ENCODE measurements at regions not wholly inside any gene's neighbourhood (a gene's known extent, or its start where the extent isn't known, plus 50 kb on each side); places are given as distances from the start of the nearest gene placed in this dataset.
A peak's percentile ranks its signal among the peaks of the same experiment; 100 is the strongest.

GRCh38 chr2:194562329-194562728, 1094.7 kb upstream of the SLC39A10 start (continued):
- TF ChIP-seq, protein P1, sequence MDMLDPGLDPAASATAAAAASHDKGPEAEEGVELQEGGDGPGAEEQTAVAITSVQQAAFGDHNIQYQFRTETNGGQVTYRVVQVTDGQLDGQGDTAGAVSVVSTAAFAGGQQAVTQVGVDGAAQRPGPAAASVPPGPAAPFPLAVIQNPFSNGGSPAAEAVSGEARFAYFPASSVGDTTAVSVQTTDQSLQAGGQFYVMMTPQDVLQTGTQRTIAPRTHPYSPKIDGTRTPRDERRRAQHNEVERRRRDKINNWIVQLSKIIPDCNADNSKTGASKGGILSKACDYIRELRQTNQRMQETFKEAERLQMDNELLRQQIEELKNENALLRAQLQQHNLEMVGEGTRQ (CRISPR knock-in tag; IDR thresholded peaks at IDR 0.05) = no peak
- TF ChIP-seq, protein P2, sequence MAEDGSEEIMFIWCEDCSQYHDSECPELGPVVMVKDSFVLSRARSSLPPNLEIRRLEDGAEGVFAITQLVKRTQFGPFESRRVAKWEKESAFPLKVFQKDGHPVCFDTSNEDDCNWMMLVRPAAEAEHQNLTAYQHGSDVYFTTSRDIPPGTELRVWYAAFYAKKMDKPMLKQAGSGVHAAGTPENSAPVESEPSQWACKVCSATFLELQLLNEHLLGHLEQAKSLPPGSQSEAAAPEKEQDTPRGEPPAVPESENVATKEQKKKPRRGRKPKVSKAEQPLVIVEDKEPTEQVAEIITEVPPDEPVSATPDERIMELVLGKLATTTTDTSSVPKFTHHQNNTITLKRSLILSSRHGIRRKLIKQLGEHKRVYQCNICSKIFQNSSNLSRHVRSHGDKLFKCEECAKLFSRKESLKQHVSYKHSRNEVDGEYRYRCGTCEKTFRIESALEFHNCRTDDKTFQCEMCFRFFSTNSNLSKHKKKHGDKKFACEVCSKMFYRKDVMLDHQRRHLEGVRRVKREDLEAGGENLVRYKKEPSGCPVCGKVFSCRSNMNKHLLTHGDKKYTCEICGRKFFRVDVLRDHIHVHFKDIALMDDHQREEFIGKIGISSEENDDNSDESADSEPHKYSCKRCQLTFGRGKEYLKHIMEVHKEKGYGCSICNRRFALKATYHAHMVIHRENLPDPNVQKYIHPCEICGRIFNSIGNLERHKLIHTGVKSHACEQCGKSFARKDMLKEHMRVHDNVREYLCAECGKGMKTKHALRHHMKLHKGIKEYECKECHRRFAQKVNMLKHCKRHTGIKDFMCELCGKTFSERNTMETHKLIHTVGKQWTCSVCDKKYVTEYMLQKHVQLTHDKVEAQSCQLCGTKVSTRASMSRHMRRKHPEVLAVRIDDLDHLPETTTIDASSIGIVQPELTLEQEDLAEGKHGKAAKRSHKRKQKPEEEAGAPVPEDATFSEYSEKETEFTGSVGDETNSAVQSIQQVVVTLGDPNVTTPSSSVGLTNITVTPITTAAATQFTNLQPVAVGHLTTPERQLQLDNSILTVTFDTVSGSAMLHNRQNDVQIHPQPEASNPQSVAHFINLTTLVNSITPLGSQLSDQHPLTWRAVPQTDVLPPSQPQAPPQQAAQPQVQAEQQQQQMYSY (CRISPR knock-in tag; IDR thresholded peaks at IDR 0.05) = no peak

GRCh38 chr2:194559964-194560363, 1097.1 kb upstream of the SLC39A10 start:
- CTCF ChIA-PET = interaction anchor here (1.0 to 1.7 kb wide), 3 partner anchors 12 to 744 kb away, joined by 3 to 4 read pairs (median 3); no protein-coding TSS in a partner anchor
- DNase-seq (ENCODE audit: low spot score) = no peak
- Mint-ChIP-seq H3K9me3 (peaks cover 26% of the 10 kb centered on the region), H3K4me1 (no peaks in the 10 kb centered on the region), H3K4me3 (no peak overlapping the region), H3K27me3 (ENCODE audit: low read depth) (no peaks in the 10 kb centered on the region), H3K27ac (no peak overlapping the region), H3K36me3 (peaks cover 11% of the 10 kb centered on the region)
- peak; percentile 46 for ATAC-seq
- TF ChIP-seq ZNF138 (CRISPR knock-in tag; conservative IDR thresholded peaks at IDR 0.05) (no peak), FOXJ3 (CRISPR knock-in tag; IDR thresholded peaks at IDR 0.05; ENCODE audit: borderline replicate concordance) (no peak), JUN (CRISPR knock-in tag; IDR thresholded peaks at IDR 0.05) (no peak), NR2C2 (CRISPR knock-in tag; IDR thresholded peaks at IDR 0.05) (no peak), IRF1 (CRISPR knock-in tag; IDR thresholded peaks at IDR 0.05) (no peak), GRHL2 (CRISPR knock-in tag; IDR thresholded peaks at IDR 0.05; ENCODE audit: insufficient replicate concordance, severe bottlenecking) (no peak), NR3C1 (CRISPR knock-in tag; conservative IDR thresholded peaks at IDR 0.05; ENCODE audit: low read depth) (no peak), GTF2I (CRISPR knock-in tag; conservative IDR thresholded peaks at IDR 0.05) (no peak), RORB (CRISPR knock-in tag; IDR thresholded peaks at IDR 0.05) (no peak), FOXK1 (CRISPR knock-in tag; IDR thresholded peaks at IDR 0.05) (no peak)
- TF ChIP-seq, protein P3, sequence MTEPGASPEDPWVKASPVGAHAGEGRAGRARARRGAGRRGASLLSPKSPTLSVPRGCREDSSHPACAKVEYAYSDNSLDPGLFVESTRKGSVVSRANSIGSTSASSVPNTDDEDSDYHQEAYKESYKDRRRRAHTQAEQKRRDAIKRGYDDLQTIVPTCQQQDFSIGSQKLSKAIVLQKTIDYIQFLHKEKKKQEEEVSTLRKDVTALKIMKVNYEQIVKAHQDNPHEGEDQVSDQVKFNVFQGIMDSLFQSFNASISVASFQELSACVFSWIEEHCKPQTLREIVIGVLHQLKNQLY (CRISPR knock-in tag; IDR thresholded peaks at IDR 0.05) = no peak
- TF ChIP-seq, protein P4, sequence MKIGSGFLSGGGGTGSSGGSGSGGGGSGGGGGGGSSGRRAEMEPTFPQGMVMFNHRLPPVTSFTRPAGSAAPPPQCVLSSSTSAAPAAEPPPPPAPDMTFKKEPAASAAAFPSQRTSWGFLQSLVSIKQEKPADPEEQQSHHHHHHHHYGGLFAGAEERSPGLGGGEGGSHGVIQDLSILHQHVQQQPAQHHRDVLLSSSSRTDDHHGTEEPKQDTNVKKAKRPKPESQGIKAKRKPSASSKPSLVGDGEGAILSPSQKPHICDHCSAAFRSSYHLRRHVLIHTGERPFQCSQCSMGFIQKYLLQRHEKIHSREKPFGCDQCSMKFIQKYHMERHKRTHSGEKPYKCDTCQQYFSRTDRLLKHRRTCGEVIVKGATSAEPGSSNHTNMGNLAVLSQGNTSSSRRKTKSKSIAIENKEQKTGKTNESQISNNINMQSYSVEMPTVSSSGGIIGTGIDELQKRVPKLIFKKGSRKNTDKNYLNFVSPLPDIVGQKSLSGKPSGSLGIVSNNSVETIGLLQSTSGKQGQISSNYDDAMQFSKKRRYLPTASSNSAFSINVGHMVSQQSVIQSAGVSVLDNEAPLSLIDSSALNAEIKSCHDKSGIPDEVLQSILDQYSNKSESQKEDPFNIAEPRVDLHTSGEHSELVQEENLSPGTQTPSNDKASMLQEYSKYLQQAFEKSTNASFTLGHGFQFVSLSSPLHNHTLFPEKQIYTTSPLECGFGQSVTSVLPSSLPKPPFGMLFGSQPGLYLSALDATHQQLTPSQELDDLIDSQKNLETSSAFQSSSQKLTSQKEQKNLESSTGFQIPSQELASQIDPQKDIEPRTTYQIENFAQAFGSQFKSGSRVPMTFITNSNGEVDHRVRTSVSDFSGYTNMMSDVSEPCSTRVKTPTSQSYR (CRISPR knock-in tag; IDR thresholded peaks at IDR 0.05) = no peak
- POLR2A ChIA-PET = no interaction called here

DNA sequence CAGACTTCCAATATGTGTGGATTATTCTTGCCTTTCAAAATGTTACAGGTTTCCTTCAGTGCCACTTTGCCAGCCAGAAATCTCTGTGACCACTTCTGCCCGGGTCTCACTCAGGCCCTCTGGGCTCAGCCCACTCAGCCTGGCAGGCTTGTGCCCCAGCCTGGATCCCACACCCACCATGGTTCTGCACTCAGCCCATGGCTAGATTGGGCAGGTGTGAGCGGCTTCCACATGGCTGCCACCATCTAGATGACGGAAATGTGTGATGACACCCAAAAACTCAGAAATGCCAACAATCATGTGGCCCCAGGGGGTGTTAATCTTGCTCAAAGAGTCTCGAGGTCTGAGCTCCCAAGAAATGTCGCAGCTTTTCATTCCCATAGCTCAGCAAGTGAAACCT, 1097.5 kb upstream of the SLC39A10 start:
- no peaks in the 10 kb centered on the region for H3K4me1 Mint-ChIP-seq
- peaks cover 26% of the 10 kb centered on the region for H3K9me3 Mint-ChIP-seq
- ATAC-seq (no peak), DNase-seq (ENCODE audit: low spot score) (no peak)
- H3K36me3 Mint-ChIP-seq = peaks cover 11% of the 10 kb centered on the region
- TF ChIP-seq NR3C1 (CRISPR knock-in tag; conservative IDR thresholded peaks at IDR 0.05; ENCODE audit: low read depth) (no peak), ESRRA (CRISPR knock-in tag; IDR thresholded peaks at IDR 0.05; ENCODE audit: borderline replicate concordance) (no peak), NFYB (CRISPR knock-in tag; conservative IDR thresholded peaks at IDR 0.05; ENCODE audit: low read depth) (no peak), SMAD4 (CRISPR knock-in tag; IDR thresholded peaks at IDR 0.05) (no peak), ZNF138 (CRISPR knock-in tag; conservative IDR thresholded peaks at IDR 0.05) (no peak), HMGA2 (CRISPR knock-in tag; IDR thresholded peaks at IDR 0.05) (no peak)
- TF ChIP-seq, protein P5, sequence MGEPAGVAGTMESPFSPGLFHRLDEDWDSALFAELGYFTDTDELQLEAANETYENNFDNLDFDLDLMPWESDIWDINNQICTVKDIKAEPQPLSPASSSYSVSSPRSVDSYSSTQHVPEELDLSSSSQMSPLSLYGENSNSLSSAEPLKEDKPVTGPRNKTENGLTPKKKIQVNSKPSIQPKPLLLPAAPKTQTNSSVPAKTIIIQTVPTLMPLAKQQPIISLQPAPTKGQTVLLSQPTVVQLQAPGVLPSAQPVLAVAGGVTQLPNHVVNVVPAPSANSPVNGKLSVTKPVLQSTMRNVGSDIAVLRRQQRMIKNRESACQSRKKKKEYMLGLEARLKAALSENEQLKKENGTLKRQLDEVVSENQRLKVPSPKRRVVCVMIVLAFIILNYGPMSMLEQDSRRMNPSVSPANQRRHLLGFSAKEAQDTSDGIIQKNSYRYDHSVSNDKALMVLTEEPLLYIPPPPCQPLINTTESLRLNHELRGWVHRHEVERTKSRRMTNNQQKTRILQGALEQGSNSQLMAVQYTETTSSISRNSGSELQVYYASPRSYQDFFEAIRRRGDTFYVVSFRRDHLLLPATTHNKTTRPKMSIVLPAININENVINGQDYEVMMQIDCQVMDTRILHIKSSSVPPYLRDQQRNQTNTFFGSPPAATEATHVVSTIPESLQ (CRISPR knock-in tag; IDR thresholded peaks at IDR 0.05) = no peak
- no peak overlapping the region for H3K4me3 Mint-ChIP-seq
- CTCF ChIA-PET = interaction anchor here (1.0 to 1.7 kb wide), 3 partner anchors 13 to 745 kb away, joined by 3 to 4 read pairs (median 3); no protein-coding TSS in a partner anchor
- POLR2A ChIA-PET = no interaction called here
- H3K27me3 Mint-ChIP-seq (ENCODE audit: low read depth) = no peaks in the 10 kb centered on the region
- no peak overlapping the region for H3K27ac Mint-ChIP-seq

Data from WTC11 (cell line).